Stimulated activated naive CD8-positive, alpha-beta T cell treated with anti-CD3 and anti-CD28 coated beads, Interleukin-15, amount 100 ng/mL, for 72 hours (primary cell): ENCODE measurements at regions not wholly inside any gene's neighbourhood (a gene's known extent, or its start where the extent isn't known, plus 50 kb on each side); places are given as distances from the start of the nearest gene placed in this dataset.

Experiments used
- ATAC-seq: fragments of 150-1000 bp; cut with Tn5 transposase; 2 replicates; pipeline ENCODE4 v1.10.0; 2021; ENCODE audit warnings: mild to moderate bottlenecking, moderate library complexity
- DNase-seq, 2 donors: peaks; one replicate each; pipeline ENCODE4 v3.0.0; 2021 to 2022
- H3K27ac Mint-ChIP-seq, 2 donors: one replicate each; pipeline ENCODE4 v1.8.0; 2022; ENCODE audit warnings: mild to moderate bottlenecking in 2 of 2, mixed read lengths in 2 of 2, moderate library complexity in 2 of 2
- H3K27me3 Mint-ChIP-seq: one replicate; pipeline ENCODE4 v1.8.0; 2022; ENCODE audit warnings: mixed read lengths
- H3K4me1 Mint-ChIP-seq: one replicate; pipeline ENCODE4 v1.8.0; 2022; ENCODE audit warnings: mild to moderate bottlenecking, mixed read lengths
- H3K4me3 Mint-ChIP-seq, 2 donors: one replicate each; pipeline ENCODE4 v1.8.0; 2022; ENCODE audit warnings: mild to moderate bottlenecking in 2 of 2, mixed read lengths in 2 of 2, moderate library complexity in 1 of 2
- H3K9me3 Mint-ChIP-seq, 2 donors: one replicate each; pipeline ENCODE4 v1.8.0; 2022; ENCODE audit warnings: mixed read lengths in 2 of 2

DNA sequence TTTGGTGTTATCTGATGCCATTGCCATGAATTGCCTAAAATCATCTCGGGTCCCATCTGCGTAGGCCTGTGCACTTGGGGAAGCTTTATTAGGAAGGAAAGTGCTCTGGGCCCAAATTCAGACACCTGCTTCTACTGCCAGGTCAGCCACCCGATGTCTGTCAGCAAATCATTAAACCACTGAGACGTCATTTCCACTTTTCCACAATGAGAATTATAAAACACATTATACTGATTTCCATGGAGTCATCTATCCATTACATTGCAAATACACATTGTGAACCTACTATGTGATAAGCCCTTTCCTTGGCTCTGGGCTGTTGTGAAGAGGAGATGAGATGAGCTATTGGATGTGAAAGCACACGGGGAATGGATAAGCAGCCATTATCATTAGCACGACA, 1022.9 kb downstream of the BCL11B start:
- H3K27ac Mint-ChIP-seq = no peak overlapping the region
- ATAC-seq (no peak), DNase-seq (no peak)
- H3K27me3 Mint-ChIP-seq = no peaks in the 10 kb centered on the region
- peaks cover 0 to 8% of the 10 kb centered on the region in 2 donors for H3K9me3 Mint-ChIP-seq
- H3K4me3 Mint-ChIP-seq = no peak overlapping the region
- no peaks in the 10 kb centered on the region for H3K4me1 Mint-ChIP-seq

DNA sequence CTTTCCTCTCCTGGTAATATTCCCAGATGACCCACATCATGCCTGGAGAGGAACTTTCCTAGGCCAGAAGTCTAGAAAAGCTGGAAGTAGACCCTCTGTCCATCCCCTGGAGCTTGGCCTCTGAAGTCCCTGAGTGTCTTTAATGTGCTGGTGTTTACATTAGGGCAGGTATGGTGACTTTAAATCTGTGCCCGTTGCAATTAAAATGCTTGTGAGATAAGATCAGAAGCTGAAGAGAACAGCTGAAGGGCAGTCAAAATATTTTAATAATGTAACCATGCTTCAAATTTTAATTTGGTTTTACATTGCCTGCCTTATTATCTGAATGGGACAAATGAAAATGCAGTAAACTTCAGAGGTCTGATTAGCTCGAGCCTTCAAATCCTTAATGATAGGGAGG, 1022.5 kb downstream of the BCL11B start:
- H3K27me3 Mint-ChIP-seq = no peaks in the 10 kb centered on the region
- H3K4me3 Mint-ChIP-seq = no peak overlapping the region
- ATAC-seq (no peak), DNase-seq (no peak)
- no peak overlapping the region for H3K27ac Mint-ChIP-seq
- peaks cover 0 to 8% of the 10 kb centered on the region in 2 donors for H3K9me3 Mint-ChIP-seq
- H3K4me1 Mint-ChIP-seq = no peaks in the 10 kb centered on the region

DNA sequence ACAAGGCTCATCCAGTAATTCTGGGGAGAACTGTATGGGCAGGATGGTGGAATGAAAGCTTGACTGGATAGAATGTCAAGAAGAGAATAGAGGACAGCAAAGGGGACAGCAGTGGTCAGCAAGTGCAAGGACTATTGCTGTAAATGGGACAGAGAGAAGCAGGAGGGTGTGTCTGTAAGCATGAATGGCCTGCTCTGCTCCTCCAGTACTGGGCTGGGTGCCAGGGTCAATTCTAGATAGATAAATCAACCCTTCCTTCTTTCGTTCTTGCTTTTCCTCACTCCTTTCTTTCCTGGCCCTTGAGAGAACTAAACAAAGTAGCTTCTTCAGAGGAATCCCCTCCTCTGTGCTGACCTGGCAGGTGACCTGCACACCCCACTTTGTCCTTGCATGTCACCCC, 1019.2 kb downstream of the BCL11B start:
- no peaks in the 10 kb centered on the region for H3K4me1 Mint-ChIP-seq
- no peak for DNase-seq
- no peak for ATAC-seq
- H3K9me3 Mint-ChIP-seq = no peaks in the 10 kb centered on the region
- H3K4me3 Mint-ChIP-seq = no peak overlapping the region
- no peak overlapping the region for H3K27ac Mint-ChIP-seq
- no peaks in the 10 kb centered on the region for H3K27me3 Mint-ChIP-seq

DNA sequence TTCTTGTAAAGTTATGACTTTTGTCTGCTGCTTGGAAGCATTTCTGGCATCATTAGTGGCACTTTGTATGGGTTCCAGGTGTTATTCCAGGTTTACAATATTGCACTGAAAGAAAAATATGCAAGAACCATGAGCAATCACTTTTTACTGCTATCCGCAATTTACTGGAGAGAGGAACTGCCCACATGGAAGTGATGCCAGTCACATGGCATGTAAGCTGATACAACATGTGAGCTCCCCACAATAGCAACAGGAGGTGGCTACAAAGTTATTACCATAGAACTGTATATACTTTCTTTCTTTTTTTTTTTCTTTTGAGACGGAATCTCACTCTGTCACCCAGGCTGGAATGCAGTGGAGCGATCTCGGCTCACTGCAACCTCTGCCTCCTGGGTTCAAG, 1012.1 kb downstream of the BCL11B start:
- DNase-seq (no peak), ATAC-seq (no peak)
- H3K4me1 Mint-ChIP-seq = no peaks in the 10 kb centered on the region
- H3K27ac Mint-ChIP-seq = no peak overlapping the region
- H3K27me3 Mint-ChIP-seq = no peaks in the 10 kb centered on the region
- H3K9me3 Mint-ChIP-seq = peaks cover 0 to 4% of the 10 kb centered on the region in 2 donors
- no peak overlapping the region for H3K4me3 Mint-ChIP-seq

DNA sequence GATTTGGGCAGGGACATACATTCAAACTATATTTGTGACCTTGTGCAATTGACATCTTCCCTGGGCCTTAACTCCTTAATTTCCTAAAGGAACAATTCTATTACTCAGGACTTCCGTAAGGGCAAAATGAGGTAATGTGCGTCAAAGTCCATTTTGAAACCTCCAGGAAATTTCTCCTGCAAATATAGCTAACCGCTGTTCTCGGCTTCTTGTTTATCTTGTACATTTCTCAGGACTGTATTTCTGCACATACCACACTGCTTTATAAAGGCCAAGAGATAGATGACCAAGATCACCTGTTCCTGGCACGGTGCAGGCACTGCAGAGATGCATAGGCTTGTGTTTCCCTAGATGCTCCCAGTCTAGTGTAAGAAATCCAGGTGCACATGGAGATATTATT, 1009.4 kb downstream of the BCL11B start:
- Mint-ChIP-seq H3K9me3 (peaks cover 14 to 19% of the 10 kb centered on the region in 2 donors), H3K4me3 (no peak overlapping the region), H3K27me3 (no peaks in the 10 kb centered on the region), H3K27ac (no peak overlapping the region), H3K4me1 (peaks cover 11% of the 10 kb centered on the region)
- no peak for ATAC-seq
- DNase-seq = no peak

DNA sequence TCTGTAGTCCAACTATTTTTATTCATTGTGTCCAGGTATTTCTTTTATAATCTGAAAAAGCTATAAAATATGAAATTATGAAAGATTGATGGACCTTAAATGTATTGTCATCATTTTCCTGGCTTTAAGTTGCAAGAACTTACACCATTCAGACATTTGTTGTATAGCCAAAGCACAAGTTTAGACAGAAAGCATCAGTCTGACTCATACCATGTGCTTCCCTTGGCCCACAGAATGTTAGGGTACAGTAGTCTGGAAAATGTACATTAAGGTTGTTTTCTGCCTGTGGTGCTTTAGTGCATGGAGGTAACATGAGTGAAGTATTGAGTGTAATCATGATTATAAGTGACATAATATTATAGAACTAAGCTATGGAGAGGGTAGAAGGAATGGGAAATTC, 1002.5 kb downstream of the BCL11B start:
- peaks cover 10 to 49% of the 10 kb centered on the region in 2 donors for H3K9me3 Mint-ChIP-seq
- no peaks in the 10 kb centered on the region for H3K27me3 Mint-ChIP-seq
- H3K27ac Mint-ChIP-seq = no peak overlapping the region
- no peak overlapping the region for H3K4me3 Mint-ChIP-seq
- peaks cover 22% of the 10 kb centered on the region for H3K4me1 Mint-ChIP-seq
- DNase-seq = no peak
- ATAC-seq = no peak

DNA sequence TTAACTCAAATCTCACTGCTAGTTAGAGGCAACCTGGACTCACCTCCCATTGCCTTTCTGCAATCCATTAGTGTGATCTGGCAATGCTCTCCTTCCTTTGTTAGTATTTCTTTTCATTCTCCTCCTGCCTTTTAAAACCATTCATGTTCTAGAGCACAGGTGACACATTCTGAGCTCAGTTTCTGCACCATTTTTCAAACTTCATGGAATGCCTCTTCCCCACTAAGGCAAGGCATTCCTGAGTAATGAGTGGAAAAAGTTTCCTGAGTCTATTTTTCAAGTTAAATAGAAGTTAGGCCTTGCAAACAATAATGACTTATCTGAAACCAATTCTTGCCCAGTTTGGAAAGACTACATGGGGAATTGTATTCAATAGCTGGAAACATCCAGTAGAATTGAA, 1001.8 kb downstream of the BCL11B start:
- Mint-ChIP-seq H3K27me3 (no peaks in the 10 kb centered on the region), H3K4me1 (peaks cover 20% of the 10 kb centered on the region), H3K27ac (no peak overlapping the region), H3K4me3 (no peak overlapping the region), H3K9me3 (peaks cover 10 to 47% of the 10 kb centered on the region in 2 donors)
- DNase-seq (no peak), ATAC-seq (no peak)

DNA sequence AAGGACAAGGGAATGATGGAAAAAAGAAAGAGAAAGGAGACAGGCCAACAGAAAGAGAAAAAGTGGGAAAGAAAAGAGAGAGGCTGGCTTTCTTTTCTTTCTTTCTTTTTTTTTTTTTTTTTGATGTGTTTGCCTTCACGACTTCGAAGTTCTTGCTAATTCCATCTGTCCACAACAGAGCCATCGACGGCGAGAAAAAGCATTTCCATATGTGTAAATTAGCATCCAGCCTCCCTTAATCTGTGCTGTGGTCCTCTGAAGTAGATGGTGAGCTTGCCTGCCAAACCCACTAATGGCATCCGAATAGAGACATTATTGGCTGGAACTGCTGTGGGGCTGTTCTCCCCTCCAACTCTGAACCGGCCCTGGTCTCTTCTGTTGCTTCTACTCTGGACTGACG, 997.4 kb downstream of the BCL11B start:
- H3K9me3 Mint-ChIP-seq = peaks cover 0 to 29% of the 10 kb centered on the region in 2 donors
- DNase-seq (no peak), ATAC-seq (no peak)
- peaks cover 17% of the 10 kb centered on the region for H3K4me1 Mint-ChIP-seq
- no peak overlapping the region for H3K27ac Mint-ChIP-seq
- no peaks in the 10 kb centered on the region for H3K27me3 Mint-ChIP-seq
- no peak overlapping the region for H3K4me3 Mint-ChIP-seq

DNA sequence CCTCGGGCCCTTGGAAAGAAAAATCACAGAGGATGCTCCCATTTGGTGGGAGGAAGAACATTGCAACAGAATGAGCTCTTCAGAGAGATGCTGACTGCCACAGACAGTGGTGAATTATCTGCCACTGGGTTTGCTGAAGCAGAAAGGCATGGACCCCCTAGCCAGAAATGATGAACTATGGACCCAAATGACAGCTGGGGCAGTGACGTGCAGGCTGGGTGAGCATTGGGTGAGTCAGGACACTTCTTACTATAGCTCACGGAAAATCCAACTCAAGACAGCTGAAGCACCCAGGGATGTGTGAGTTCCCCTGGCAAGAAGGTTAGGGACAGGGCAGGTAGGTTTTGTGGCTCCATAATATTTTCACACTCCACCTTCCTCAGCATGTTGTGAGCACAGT, 993.2 kb downstream of the BCL11B start:
- Mint-ChIP-seq H3K4me1 (peaks cover 6% of the 10 kb centered on the region), H3K27me3 (no peaks in the 10 kb centered on the region), H3K27ac (no peak overlapping the region), H3K4me3 (no peak overlapping the region), H3K9me3 (peaks cover 0 to 11% of the 10 kb centered on the region in 2 donors)
- ATAC-seq (no peak), DNase-seq (no peak)

DNA sequence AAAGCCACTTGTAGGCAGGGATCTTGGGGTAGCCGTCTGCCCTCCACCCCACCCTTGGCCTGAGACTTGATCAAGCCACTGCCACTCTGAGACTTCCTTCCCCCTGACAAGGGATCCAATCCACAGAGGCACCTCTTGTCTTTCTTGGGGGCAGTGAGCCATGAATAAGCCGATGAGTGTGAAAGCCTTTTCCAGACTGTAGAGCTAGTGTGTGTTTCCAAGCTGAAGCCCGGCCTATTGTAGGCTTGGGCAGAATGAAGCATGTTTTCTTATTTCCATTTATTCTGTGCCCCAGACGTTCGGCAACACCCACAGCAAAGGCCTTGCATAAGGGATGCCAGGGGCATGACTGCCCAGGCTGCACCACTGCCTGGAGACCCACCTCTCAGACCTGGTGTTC, 991.6 kb downstream of the BCL11B start:
- Mint-ChIP-seq H3K4me1 (peaks cover 6% of the 10 kb centered on the region), H3K4me3 (no peak overlapping the region), H3K27me3 (no peaks in the 10 kb centered on the region), H3K27ac (no peak overlapping the region), H3K9me3 (peaks cover 0 to 12% of the 10 kb centered on the region in 2 donors)
- ATAC-seq (no peak), DNase-seq (no peak)

DNA sequence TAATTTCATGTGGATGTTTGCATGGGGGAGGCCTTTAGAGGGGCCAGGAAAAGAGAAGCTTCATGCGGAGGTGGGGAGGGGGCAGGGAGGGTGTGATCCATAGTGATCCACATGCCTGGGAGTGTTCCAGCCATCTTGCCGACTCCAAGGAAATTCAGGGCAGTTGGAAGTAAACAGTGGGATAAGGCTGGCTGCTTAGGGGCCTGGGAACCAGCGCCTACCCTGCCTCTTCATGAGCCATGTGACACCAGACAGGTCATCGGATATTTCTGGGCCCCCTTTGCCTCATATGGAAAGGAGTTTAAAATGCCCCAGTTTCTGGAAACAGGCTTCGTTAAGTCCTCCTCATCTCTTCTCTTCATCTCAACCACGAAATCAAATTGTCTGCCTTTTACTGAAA, 983.2 kb downstream of the BCL11B start:
- no peak overlapping the region for H3K27ac Mint-ChIP-seq
- no peak overlapping the region for H3K4me3 Mint-ChIP-seq
- ATAC-seq (no peak), DNase-seq (no peak)
- peaks cover 4% of the 10 kb centered on the region for H3K4me1 Mint-ChIP-seq
- H3K9me3 Mint-ChIP-seq = peaks cover 0 to 14% of the 10 kb centered on the region in 2 donors
- H3K27me3 Mint-ChIP-seq = no peaks in the 10 kb centered on the region

DNA sequence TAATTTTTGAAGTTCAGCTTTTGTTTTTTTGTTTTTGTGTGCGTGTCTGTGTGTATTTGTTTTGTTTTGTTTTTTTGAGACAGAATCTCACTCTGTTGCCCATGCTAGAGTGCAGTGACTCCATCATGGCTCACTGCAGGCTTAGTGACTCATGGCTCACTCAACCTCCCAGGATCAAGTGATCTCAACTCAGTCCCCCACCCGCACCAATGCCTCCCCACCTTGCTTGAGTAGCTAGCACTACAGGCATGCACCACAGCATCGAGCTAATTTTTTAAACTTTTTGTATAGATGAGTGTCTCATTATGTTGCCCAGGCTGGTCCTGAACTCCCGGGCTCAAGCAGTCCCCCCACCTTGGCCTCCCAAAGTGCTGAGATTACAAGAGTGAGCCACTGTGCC, 981.4 kb downstream of the BCL11B start:
- peaks cover 4% of the 10 kb centered on the region for H3K4me1 Mint-ChIP-seq
- H3K4me3 Mint-ChIP-seq = no peak overlapping the region
- peaks cover 0 to 13% of the 10 kb centered on the region in 2 donors for H3K9me3 Mint-ChIP-seq
- DNase-seq = no peak
- no peaks in the 10 kb centered on the region for H3K27me3 Mint-ChIP-seq
- no peak for ATAC-seq
- H3K27ac Mint-ChIP-seq = no peak overlapping the region

DNA sequence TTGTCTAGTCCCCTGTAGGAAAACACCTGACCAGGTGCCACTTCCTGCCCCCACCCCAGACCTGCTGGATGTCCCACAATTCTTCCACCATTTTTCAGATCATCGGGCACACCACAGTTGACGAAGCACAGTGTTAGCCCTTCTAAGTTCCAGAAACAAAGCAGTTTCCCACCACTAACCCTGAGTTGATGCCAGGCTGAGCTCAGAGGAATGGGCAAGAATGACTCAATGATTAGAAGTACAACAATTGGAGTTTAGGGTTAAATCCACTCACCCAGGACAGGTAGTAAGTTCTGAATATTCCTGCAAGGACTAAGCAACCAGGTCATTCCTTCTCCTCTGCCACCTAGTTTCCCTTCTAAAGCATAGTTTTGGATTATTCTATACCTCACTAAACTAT, 979.8 kb downstream of the BCL11B start:
- no peak for DNase-seq
- no peak for ATAC-seq
- Mint-ChIP-seq H3K4me1 (peaks cover 4% of the 10 kb centered on the region), H3K9me3 (no peaks in the 10 kb centered on the region), H3K4me3 (no peak overlapping the region), H3K27me3 (no peaks in the 10 kb centered on the region), H3K27ac (no peak overlapping the region)

DNA sequence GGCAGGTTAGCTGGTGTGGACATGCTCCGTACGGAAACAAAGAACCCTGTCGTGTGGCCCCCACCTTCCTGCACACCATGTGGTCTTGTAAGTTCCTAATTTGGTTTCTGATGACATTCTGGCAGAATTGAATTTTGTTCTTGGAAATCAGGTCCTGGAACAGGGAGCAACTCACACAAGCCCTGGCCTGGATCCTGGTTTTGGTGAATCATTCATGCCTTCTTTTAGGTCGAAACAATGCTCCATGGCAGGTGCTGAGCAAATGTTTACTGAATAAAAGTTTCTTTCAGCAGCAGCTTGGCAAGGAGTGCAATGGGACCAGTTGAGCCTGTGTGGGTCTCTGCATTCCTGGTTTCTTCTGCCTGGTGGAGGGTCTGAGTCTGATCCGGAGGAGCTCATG, 978.4 kb downstream of the BCL11B start:
- peak overlapping the region in 1 of 2 donors; percentile 67 for H3K27ac Mint-ChIP-seq
- H3K4me3 Mint-ChIP-seq = no peak overlapping the region
- no peaks in the 10 kb centered on the region for H3K9me3 Mint-ChIP-seq
- ATAC-seq (no peak), DNase-seq (no peak)
- H3K4me1 Mint-ChIP-seq = peaks cover 4% of the 10 kb centered on the region
- no peaks in the 10 kb centered on the region for H3K27me3 Mint-ChIP-seq

DNA sequence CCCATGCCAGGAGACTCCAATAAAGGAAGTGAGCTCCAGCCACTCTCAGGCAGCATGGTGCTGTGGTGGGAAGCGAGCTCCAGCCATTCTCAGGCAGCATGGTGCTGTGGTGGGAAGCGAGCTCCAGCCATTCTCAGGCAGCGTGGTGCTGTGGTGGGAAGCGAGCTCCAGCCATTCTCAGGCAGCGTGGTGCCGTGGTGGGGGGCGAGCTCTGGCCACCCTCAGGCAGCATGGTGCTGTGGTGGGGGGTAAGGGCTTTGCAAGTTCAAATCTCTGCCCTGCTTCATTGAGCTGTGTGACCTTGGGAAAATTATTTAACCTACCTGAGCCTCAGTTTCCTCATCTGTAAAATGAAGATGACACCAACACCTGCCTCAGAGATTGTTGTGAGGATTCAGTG, 975.1 kb downstream of the BCL11B start:
- Mint-ChIP-seq H3K4me3 (no peak overlapping the region), H3K4me1 (no peaks in the 10 kb centered on the region), H3K9me3 (no peaks in the 10 kb centered on the region), H3K27ac (no peak overlapping the region), H3K27me3 (no peaks in the 10 kb centered on the region)
- DNase-seq = no peak
- ATAC-seq = no peak

DNA sequence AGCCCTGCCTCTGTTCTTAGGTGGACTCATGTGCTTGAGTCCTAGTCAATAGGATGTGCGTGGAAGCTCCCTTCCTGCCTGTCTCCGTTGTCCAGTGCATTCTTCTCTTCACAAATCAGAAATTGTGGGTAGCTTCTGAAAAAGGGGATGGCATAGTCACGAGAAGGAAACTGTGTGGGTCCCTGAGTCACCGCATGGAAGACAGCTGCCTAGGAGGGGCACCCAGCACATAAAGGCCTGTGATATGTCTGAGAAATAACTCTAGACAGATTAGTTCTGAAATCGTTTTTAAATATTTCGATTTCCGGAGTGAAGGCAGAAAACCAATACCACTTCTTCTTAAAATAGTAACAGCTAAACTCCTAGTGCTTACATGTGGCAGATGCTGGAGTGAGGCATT, 974.4 kb downstream of the BCL11B start:
- no peak overlapping the region for H3K4me3 Mint-ChIP-seq
- ATAC-seq = no peak

DNA sequence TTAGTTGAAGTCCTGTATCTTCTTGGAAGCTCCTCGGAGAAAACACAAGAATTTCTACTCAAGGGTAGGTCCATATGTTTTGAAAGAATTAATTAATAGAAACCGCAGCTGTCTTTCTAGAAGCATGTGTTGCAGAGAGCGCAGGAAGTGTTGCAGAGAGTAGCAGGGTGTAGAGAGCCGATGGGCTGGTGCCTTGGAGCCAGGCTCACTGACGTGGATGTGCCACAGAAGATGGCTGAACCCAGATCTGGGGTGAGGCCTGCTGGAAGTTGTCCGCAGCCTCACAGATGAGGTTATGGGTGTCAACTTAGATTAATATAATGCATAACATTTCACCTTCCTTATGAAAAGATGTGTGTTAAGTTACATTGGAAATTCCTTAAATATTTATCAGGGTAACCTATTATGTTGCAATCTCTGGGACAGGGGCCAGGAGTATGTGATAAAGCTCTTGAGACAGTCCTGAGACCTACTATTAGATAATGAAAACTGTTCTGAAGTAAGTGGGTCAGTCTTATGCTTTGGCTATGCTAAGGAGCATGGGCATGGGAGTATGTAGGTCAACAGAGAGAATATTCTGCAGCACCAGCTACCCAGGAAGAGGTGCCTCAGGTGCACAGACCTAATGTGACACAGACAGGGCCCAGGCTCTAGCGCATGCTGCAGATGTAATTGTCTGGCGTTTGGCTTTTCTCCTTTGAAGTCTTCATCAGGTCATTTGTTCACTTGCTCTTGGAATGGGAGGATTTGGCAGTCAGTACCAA, 973.3 kb downstream of the BCL11B start:
- H3K4me3 Mint-ChIP-seq = no peak overlapping the region
- H3K4me1 Mint-ChIP-seq = no peaks in the 10 kb centered on the region
- DNase-seq (no peak), ATAC-seq (no peak)
- no peak overlapping the region for H3K27ac Mint-ChIP-seq
- no peaks in the 10 kb centered on the region for H3K27me3 Mint-ChIP-seq
- no peaks in the 10 kb centered on the region for H3K9me3 Mint-ChIP-seq

More for the DNA sequence above, 974.4 kb downstream of the BCL11B start:
- no peaks in the 10 kb centered on the region for H3K4me1 Mint-ChIP-seq
- no peaks in the 10 kb centered on the region for H3K27me3 Mint-ChIP-seq
- no peaks in the 10 kb centered on the region for H3K9me3 Mint-ChIP-seq
- no peak overlapping the region for H3K27ac Mint-ChIP-seq
- DNase-seq = no peak
